ENCODE measurements at regions not wholly inside any gene's neighbourhood (a gene's known extent, or its start where the extent isn't known, plus 50 kb on each side); places are given as distances from the start of the nearest gene placed in this dataset.

DNA sequence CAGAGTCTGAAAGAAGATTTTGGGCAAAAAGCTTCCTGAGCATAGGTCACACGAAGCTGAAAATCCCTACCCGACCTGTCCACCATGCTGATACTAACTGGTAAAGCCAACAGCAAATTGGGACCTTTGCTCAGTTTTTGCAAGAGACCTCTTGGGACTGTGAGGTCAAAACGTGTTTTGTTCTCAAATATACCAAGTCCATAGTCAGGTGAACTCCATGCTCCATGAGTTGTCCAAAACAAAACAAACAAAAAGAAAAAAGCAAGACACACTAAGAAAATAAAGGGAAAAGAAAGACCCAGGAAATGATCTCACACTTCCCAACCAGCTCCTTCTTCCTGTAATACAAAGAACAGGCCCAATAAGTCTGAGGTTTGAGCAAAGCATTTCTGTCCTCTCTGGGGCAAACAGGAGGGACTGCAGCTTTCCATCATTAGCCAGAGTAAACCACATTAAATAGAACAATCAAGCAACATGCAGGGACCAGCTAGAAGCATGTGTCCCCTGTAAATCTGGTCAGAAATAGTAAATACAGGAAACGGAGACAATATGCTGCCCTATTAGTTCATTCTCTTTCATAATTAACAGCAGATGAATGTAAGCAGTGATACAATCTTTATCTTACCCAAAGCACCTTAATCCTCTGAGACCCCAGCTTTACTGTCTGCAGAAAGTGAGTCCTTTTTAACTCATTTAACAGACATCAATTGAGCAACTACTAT is 125.0 kb upstream of the LIPC start (continued):
- no peak for TF ChIP-seq FIP1L1 (IDR thresholded peaks at IDR 0.05; ENCODE audit: borderline replicate concordance, insufficient read depth, low read depth, low read length)
- TF ChIP-seq TMF1 (CRISPR knock-in tag; IDR thresholded peaks at IDR 0.05; ENCODE audit: low read depth) = no peak
- TF ChIP-seq, protein P1, sequence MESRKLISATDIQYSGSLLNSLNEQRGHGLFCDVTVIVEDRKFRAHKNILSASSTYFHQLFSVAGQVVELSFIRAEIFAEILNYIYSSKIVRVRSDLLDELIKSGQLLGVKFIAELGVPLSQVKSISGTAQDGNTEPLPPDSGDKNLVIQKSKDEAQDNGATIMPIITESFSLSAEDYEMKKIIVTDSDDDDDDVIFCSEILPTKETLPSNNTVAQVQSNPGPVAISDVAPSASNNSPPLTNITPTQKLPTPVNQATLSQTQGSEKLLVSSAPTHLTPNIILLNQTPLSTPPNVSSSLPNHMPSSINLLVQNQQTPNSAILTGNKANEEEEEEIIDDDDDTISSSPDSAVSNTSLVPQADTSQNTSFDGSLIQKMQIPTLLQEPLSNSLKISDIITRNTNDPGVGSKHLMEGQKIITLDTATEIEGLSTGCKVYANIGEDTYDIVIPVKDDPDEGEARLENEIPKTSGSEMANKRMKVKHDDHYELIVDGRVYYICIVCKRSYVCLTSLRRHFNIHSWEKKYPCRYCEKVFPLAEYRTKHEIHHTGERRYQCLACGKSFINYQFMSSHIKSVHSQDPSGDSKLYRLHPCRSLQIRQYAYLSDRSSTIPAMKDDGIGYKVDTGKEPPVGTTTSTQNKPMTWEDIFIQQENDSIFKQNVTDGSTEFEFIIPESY (CRISPR knock-in tag; IDR thresholded peaks at IDR 0.05) = no peak
- TF ChIP-seq, protein P2, sequence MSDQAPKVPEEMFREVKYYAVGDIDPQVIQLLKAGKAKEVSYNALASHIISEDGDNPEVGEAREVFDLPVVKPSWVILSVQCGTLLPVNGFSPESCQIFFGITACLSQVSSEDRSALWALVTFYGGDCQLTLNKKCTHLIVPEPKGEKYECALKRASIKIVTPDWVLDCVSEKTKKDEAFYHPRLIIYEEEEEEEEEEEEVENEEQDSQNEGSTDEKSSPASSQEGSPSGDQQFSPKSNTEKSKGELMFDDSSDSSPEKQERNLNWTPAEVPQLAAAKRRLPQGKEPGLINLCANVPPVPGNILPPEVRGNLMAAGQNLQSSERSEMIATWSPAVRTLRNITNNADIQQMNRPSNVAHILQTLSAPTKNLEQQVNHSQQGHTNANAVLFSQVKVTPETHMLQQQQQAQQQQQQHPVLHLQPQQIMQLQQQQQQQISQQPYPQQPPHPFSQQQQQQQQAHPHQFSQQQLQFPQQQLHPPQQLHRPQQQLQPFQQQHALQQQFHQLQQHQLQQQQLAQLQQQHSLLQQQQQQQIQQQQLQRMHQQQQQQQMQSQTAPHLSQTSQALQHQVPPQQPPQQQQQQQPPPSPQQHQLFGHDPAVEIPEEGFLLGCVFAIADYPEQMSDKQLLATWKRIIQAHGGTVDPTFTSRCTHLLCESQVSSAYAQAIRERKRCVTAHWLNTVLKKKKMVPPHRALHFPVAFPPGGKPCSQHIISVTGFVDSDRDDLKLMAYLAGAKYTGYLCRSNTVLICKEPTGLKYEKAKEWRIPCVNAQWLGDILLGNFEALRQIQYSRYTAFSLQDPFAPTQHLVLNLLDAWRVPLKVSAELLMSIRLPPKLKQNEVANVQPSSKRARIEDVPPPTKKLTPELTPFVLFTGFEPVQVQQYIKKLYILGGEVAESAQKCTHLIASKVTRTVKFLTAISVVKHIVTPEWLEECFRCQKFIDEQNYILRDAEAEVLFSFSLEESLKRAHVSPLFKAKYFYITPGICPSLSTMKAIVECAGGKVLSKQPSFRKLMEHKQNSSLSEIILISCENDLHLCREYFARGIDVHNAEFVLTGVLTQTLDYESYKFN (CRISPR knock-in tag; conservative IDR thresholded peaks at IDR 0.05) = peak; percentile 77
- no peak for TF ChIP-seq ZNF562 (CRISPR knock-in tag; IDR thresholded peaks at IDR 0.05; ENCODE audit: borderline replicate concordance)
- no peak for TF ChIP-seq ZFY (CRISPR knock-in tag; IDR thresholded peaks at IDR 0.05)
- TF ChIP-seq ZMYM3 (CRISPR knock-in tag; IDR thresholded peaks at IDR 0.05) = no peak
- no peak for TF ChIP-seq YY1 (IDR thresholded peaks at IDR 0.05; ENCODE audit: insufficient read depth, insufficient replicate concordance, low read depth, low read length)
- no peak for TF ChIP-seq NFYB (CRISPR knock-in tag; IDR thresholded peaks at IDR 0.05)
- no peak for TF ChIP-seq NBN (conservative IDR thresholded peaks at IDR 0.05)
- no peak for TF ChIP-seq KAT8 (CRISPR knock-in tag; IDR thresholded peaks at IDR 0.05)
- TF ChIP-seq, protein P3, sequence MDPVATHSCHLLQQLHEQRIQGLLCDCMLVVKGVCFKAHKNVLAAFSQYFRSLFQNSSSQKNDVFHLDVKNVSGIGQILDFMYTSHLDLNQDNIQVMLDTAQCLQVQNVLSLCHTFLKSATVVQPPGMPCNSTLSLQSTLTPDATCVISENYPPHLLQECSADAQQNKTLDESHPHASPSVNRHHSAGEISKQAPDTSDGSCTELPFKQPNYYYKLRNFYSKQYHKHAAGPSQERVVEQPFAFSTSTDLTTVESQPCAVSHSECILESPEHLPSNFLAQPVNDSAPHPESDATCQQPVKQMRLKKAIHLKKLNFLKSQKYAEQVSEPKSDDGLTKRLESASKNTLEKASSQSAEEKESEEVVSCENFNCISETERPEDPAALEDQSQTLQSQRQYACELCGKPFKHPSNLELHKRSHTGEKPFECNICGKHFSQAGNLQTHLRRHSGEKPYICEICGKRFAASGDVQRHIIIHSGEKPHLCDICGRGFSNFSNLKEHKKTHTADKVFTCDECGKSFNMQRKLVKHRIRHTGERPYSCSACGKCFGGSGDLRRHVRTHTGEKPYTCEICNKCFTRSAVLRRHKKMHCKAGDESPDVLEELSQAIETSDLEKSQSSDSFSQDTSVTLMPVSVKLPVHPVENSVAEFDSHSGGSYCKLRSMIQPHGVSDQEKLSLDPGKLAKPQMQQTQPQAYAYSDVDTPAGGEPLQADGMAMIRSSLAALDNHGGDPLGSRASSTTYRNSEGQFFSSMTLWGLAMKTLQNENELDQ (CRISPR knock-in tag; IDR thresholded peaks at IDR 0.05; ENCODE audit: borderline replicate concordance) = no peak
- TF ChIP-seq, protein P4, sequence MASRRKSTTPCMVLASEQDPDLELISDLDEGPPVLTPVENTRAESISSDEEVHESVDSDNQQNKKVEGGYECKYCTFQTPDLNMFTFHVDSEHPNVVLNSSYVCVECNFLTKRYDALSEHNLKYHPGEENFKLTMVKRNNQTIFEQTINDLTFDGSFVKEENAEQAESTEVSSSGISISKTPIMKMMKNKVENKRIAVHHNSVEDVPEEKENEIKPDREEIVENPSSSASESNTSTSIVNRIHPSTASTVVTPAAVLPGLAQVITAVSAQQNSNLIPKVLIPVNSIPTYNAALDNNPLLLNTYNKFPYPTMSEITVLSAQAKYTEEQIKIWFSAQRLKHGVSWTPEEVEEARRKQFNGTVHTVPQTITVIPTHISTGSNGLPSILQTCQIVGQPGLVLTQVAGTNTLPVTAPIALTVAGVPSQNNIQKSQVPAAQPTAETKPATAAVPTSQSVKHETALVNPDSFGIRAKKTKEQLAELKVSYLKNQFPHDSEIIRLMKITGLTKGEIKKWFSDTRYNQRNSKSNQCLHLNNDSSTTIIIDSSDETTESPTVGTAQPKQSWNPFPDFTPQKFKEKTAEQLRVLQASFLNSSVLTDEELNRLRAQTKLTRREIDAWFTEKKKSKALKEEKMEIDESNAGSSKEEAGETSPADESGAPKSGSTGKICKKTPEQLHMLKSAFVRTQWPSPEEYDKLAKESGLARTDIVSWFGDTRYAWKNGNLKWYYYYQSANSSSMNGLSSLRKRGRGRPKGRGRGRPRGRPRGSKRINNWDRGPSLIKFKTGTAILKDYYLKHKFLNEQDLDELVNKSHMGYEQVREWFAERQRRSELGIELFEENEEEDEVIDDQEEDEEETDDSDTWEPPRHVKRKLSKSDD (CRISPR knock-in tag; IDR thresholded peaks at IDR 0.05; ENCODE audit: low read depth) = 0 out of 2 replicates have a peak, but pooled peaks have one; percentile 24
- peak; percentile 34; the same call in 1 of the 2 replicates for TF ChIP-seq SALL1 (CRISPR knock-in tag; IDR thresholded peaks at IDR 0.05)
- no peak for TF ChIP-seq ZNF160 (CRISPR knock-in tag; IDR thresholded peaks at IDR 0.05)
- no peak for TF ChIP-seq ZNF777 (CRISPR knock-in tag; IDR thresholded peaks at IDR 0.05)
- no peak for TF ChIP-seq SP4 (CRISPR knock-in tag; IDR thresholded peaks at IDR 0.05)
- no peak for TF ChIP-seq ZNF263 (CRISPR knock-in tag; IDR thresholded peaks at IDR 0.05)
- no peak for TF ChIP-seq ZBTB7A (CRISPR knock-in tag; IDR thresholded peaks at IDR 0.05)
- TF ChIP-seq TGIF2 (CRISPR knock-in tag; IDR thresholded peaks at IDR 0.05) = no peak
- TF ChIP-seq ZFP36L2 (CRISPR knock-in tag; IDR thresholded peaks at IDR 0.05) = no peak
